NCI-H1694 (cell line): ENCODE measurements at regions not wholly inside any gene's neighbourhood (a gene's known extent, or its start where the extent isn't known, plus 50 kb on each side); places are given as distances from the start of the nearest gene placed in this dataset.

Experiments
- DNase-seq: peaks from one replicate; lab custom pipeline; 2025; lab: John Stamatoyannopoulos, UW

DNA sequence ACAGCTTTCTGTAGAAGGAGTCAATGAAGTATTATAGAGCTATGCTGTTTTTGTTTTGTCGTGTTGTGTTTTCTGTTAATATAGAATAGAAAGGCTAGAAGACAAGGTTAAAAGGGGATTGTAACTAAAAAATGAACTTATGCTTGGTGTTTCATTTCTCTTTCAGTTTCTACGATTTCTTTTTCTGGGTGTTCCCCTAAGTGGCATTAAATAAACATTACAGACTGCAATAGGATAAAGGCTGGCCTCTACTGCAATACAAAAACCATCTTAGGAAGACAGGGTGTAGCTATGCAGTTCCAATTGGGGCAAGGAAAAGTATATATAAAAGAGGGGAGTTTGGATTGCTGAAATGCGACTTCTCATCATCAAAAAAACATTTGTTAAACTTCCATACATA lies 1609.7 kb upstream of the ACVR2A start:
- DNase-seq: no peak

DNA sequence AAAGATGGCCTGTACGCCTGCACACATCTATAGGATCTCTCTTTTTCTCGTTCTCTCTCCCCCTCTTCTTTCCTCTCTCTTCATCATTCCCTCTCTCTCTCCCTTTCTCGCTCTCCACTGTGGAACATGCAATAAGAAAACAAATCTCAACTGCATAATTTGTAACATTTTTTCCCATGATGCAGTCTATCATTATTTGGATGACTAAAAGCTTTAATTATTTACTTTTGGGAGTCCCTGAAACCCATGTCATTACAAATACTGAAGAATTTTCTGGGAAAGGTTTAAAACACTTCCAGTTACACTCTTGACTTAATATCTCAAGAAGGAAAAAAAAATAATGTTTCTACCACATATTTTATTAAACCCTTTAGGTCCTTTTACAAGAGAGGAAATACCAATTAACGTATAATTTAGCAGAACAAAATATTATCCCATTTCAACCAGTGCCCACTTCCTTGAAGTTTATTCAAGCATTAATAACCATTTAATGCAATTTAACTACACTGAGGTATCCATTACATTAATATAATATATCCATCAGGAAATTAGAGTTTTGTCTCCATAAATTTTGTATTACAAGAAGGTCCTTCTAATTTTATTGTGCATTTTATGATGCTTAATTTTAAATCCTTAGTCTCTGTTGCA lies 1615.2 kb upstream of the ACVR2A start:
- DNase-seq: no peak

DNA sequence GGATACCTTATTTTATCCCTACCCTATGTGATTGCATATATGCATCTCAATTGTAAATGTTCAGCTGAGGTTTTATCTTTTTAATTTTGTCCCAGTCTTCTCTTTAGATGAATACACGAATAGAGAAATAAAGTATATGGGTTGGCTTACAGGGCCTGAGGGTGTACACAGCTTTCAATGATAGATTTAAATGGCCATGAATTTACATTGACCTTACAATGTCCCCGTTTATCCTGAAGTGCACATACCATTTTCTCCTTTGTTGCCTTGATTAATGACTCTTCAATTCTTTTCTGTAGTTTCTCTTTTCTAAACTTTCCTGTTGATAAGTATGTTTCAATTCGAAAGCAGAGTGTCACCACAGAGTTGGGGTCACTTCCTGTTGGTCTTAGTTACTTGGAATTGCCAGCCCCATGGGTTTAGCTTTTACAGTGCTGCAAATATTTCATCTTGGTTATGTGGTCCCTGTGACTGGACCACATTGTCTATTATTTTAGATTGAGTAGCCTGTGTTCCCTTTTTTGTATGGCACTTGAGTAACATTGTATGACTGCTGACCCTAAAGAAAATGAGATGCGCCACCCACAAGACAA lies 1616.3 kb upstream of the ACVR2A start:
- no peak for DNase-seq

- no peak for DNase-seq
These were observed 1616.8 kb upstream of the ACVR2A start for GRCh38 chr2:146228020-146228393.

GRCh38 chr2:146227152-146228019 lies 1617.4 kb upstream of the ACVR2A start:
- no peak for DNase-seq

GRCh38 chr2:146226077-146226476 lies 1618.8 kb upstream of the ACVR2A start:
- DNase-seq: no peak

DNA sequence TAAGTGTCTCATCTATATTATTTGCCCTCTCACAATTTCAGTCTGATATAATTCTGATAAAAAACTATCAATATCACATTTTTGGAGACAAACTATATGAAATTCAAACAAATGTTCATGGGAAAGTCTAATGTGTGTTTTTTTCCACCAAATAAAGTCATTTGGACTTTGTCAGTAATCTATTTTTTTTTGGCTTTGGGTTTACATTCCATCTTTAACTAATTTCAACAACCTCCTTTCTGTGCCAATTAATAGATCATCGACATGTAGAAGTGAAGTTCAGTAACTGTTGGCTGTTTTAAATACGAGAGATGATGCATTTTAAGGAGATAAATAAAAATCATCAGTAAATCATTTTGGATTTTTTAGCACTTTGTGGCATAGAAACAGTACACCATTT lies 1623.0 kb upstream of the ACVR2A start:
- DNase-seq: no peak

DNA sequence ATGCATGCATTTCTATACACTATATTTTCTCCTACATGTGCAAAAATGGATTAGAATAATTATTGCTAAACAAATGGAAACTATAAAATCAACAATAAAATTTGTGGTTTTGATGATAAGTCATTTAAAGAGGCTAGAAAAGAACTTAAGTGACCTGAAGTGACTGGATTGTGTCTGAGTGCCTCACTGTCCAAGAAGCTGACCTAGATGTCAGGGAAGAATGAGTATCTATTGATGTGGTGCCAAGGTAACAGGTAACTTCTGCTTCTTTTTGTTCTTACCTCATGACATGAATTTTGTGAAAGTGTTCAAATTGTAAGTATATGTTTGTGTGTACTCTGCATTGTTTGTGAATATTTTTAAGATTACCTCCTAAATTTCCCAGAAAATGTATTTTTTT lies 1623.9 kb upstream of the ACVR2A start:
- DNase-seq: no peak

GRCh38 chr2:146214394-146214929 lies 1630.4 kb upstream of the ACVR2A start:
- no peak for DNase-seq

- no peak for DNase-seq
These were observed 1631.2 kb upstream of the ACVR2A start for GRCh38 chr2:146213674-146214073.

DNA sequence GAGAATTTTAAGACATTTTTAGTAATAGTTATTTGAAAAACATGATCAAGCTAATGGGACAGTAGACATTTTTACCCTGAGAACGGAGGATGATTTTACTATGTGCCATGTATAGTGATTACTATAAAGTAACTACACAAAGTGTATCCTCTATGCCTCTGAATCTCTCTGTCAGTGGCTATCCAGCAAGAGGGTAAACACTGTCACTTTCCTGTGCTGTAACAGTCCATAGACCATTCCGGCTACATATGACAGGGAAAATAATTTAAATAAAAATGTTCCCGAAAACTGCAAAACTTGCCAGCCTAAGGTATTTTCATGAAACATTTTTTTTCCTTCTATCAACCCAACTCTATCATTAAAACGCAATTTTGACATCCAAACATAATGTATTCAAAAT lies 1632.2 kb upstream of the ACVR2A start:
- DNase-seq: no peak

- no peak for DNase-seq
These were observed 1635.0 kb upstream of the ACVR2A start for GRCh38 chr2:146209842-146210275.

DNA sequence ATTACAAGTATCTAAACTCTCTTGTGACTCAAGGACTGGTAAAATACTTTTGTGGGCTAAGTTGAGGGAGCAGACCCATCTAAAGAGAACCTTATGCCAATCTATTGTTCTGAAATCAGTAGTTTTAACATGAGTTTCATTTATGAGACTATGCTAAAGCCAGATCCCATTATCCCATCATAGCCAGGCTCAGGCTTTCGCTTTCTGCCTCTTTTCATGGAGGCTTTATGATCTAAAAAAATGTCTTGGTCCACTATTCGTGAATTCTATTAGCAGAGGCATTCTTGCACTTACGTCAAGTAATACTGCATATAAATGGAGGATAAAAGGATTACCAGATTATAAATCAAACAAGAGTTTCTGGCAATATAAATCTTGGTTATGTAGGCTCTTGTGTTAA lies 1636.9 kb upstream of the ACVR2A start:
- DNase-seq: no peak

GRCh38 chr2:146207417-146207816 lies 1637.4 kb upstream of the ACVR2A start:
- DNase-seq: no peak

GRCh38 chr2:146203064-146203624 lies 1641.7 kb upstream of the ACVR2A start:
- DNase-seq: no peak

DNA sequence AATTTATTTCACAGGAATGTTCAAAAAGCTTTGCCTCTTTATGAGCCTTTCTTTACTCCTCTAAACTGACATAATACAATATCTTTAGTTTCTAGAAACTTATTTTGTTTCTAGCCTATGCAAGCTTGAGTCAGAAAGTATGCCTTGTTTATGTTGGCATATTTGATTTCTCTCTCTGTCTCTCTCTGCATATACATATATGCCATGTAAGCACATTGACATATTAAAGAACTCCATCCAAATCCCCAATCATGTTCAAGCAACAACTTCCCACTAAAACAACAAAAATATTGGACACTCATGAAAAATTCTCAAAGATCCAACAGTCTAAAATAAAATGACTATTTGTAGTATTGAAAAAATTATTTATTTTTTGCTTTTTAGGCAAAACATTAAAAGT lies 1651.2 kb upstream of the ACVR2A start:
- DNase-seq: no peak

- DNase-seq: no peak
These were observed 1655.3 kb upstream of the ACVR2A start for GRCh38 chr2:146189541-146189940.

DNA sequence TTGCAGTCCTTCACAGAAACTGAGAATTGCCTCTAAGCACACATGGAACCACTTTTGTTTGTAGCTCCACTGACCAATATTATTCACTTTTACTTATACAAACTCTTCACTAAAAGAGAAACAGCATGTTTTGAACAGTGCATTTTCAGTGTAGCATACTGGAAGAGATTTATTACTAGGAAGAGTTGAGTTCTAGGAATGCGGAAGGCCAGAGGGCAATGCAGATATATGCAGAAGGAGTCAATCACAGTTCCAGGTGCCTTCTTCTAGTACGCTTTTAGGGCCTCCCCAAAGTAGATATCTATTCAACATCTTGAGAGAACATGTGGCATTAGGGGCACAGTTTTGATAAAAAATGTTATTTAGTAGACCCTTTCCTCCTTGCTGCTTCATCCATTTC lies 1654.0 kb upstream of the ZEB2 start:
- DNase-seq: no peak

- DNase-seq: no peak
These were observed 1641.5 kb upstream of the ZEB2 start for GRCh38 chr2:146161256-146161882.

DNA sequence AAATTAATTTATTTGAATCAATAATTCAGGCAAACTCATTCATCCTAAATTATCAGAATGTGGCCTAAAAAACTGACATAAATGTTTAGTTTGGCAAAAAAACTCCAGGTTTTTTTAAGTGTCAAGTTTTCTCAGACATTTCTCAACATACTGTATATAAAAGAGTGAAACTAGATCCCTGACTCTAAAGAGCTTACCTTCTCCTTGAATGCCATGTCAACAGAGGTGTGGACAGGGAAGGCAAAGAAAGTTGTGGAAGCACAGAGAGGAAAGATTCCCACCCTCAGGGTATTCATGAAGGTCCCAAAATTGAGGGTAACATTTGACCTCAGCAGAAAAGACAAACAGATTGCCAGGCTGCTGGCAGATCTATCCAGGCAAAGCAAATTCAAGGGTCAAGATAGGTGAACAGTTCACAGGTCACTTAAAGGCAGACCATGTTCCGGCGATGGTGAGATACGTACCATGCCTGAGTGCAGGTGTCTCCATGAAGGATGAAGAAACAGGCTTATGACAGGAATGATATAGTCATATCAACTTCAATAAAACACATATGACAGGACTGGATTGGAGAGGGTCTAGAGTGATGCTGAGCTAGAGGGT lies 1638.3 kb upstream of the ZEB2 start:
- no peak for DNase-seq

DNA sequence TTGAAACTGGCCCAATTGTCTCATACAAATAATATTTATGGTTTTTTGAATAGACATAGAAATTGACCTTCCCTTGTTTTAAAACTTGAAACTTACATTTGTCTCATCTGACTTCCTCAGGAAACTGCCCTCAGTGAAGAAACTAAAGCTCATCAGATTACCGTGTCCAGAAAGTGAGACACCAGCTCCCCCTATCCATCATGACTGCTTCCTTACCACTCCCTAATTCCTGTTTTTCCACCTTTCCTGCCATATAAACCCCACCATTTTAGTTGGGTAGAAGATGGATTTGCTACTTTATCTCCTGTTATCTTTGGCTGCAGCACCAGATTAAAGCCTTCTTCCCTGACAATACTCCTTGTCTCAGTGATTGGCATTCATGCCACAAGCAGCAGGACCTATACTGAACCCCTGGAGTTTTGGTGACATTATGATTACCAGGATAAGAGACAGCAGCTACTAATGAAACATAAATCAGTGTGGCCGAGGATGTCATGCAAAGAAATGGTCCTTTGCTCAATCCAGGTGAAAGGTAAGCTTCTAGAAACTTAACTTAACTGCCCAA lies 1627.6 kb upstream of the ZEB2 start:
- no peak for DNase-seq
